Caco-2 (cell line): ENCODE measurements at regions not wholly inside any gene's neighbourhood (a gene's known extent, or its start where the extent isn't known, plus 50 kb on each side); places are given as distances from the start of the nearest gene placed in this dataset.

ENCODE experiments used
- BruUV-seq: library from RNA; stranded (reverse); fragments of 400-500 nt; replicated peaks from 2 replicates; lab custom pipeline; 2021; lab: Mats Ljungman, UMichigan
- CTCF ChIA-PET: fragments of 300-600 bp; sonication (Branson Sonifier 250); formaldehyde crosslinking; loops from one replicate; lab custom pipeline; 2022; ENCODE audit warnings: antibody characterized with exemption; lab: Charles Lee
- POLR2A ChIA-PET: fragments of 300-600 bp; sonication (Branson Sonifier 250); formaldehyde crosslinking; loops from one replicate; lab custom pipeline; 2022; ENCODE audit warnings: antibody characterized with exemption; lab: Charles Lee
- DNase-seq, 2 experiments: peaks; one replicate each; pipeline versions ENCODE4 v3.0.0 to v3.0.0-alpha.2; 2020 to 2022
- H3K27me3 ChIP-seq: replicated peaks from 2 replicates; pipeline ENCODE4 v1.6.0; 2011; ENCODE audit warnings: low read length; ENCODE audit not compliant: control insufficient read depth, insufficient read depth
- H3K36me3 ChIP-seq: 2 replicates; pipeline ENCODE4 v1.5.1; 2011; ENCODE audit warnings: low read length; ENCODE audit not compliant: control insufficient read depth, insufficient read depth
- H3K4me1 ChIP-seq: fragments of 250-450 bp; sonication (Bioruptor Pico); 2 replicates; pipeline ENCODE4 v1.5.1; 2020; ENCODE audit warnings: mild to moderate bottlenecking
- H3K4me3 ChIP-seq: 2 replicates; pipeline ENCODE4 v1.5.1; 2011; ENCODE audit warnings: low read depth, mild to moderate bottlenecking, control low read depth, low read length
- H3K9me3 ChIP-seq: fragments of 250-450 bp; sonication (Bioruptor Pico); 2 replicates; pipeline ENCODE4 v1.5.1; 2020; ENCODE audit warnings: mild to moderate bottlenecking, moderate library complexity
- H3K27ac Mint-ChIP-seq: one replicate; pipeline ENCODE4 v1.8.0; 2022; ENCODE audit warnings: mixed read lengths; ENCODE audit not compliant: unreplicated experiment
- H3K27me3 Mint-ChIP-seq: one replicate; pipeline ENCODE4 v1.8.0; 2022; ENCODE audit warnings: mixed read lengths; ENCODE audit not compliant: insufficient read depth, unreplicated experiment
- H3K36me3 Mint-ChIP-seq: one replicate; pipeline ENCODE4 v1.8.0; 2022; ENCODE audit warnings: mild to moderate bottlenecking, mixed read lengths; ENCODE audit not compliant: insufficient read depth, unreplicated experiment
- H3K4me1 Mint-ChIP-seq: one replicate; pipeline ENCODE4 v1.8.0; 2022; ENCODE audit warnings: low read depth, mixed read lengths; ENCODE audit not compliant: unreplicated experiment
- H3K4me3 Mint-ChIP-seq: one replicate; pipeline ENCODE4 v1.8.0; 2022; ENCODE audit warnings: mild to moderate bottlenecking, moderate library complexity, mixed read lengths; ENCODE audit not compliant: unreplicated experiment
- H3K9me3 Mint-ChIP-seq: one replicate; pipeline ENCODE4 v1.8.0; 2022; ENCODE audit warnings: mixed read lengths; ENCODE audit not compliant: unreplicated experiment
- CTCF ChIP-seq, 2 experiments: fragments of 200-600 bp in 1 of 2; IDR thresholded peaks; 1 replicate in 1 of 2; 2 replicates in 1 of 2; pipeline versions ENCODE4 v1.5.1 to v1.8.0; 2011 to 2022; ENCODE audit warnings: antibody characterized with exemption in 1 of 2, control low read depth in 1 of 2, inconsistent platforms in 1 of 2, low read depth in 1 of 2, low read length in 1 of 2, mild to moderate bottlenecking in 1 of 2, moderate library complexity in 1 of 2; ENCODE audit not compliant: insufficient read depth in 1 of 2, severe bottlenecking in 1 of 2, unreplicated experiment in 1 of 2
- intact Hi-C: fragments of 100-400 bp; cut with micrococcal nuclease; formaldehyde crosslinking; loops from one replicate; pipeline ENCODE4 v1.10.0; 2022; ENCODE audit not compliant: unreplicated experiment

DNA sequence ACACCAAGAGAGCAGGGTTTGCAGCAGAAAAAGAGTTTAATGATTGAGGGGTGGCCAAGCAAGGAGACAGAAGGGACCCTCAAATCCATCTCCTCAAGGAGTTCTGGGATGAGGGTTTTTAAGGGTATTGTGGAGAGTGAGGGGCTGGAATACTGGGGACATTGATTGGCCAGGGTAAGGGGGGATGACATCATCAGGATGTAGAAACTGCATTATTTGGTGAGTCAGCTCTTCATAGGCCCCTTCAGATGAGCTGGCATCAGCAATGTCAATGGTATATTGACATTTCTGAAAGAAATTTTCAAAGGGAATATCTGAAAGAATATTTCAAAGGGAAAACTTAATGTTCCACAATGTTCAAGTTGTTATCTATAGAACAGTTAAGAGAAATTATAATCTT, 168.1 kb upstream of the SNX7 start:
- Mint-ChIP-seq H3K4me1 (no peaks in the 10 kb centered on the region), H3K27ac (no peak overlapping the region), H3K36me3 (no peaks in the 10 kb centered on the region), H3K9me3 (no peaks in the 10 kb centered on the region), H3K27me3 (peaks cover 2% of the 10 kb centered on the region), H3K4me3 (no peak overlapping the region)
- ChIA-PET POLR2A (no interaction called here), CTCF (no interaction called here)
- no peak for TF ChIP-seq CTCF (IDR thresholded peaks at IDR 0.05; ENCODE audit: insufficient read depth in 1 of 2, low read depth in 1 of 2, low read length in 1 of 2, severe bottlenecking in 1 of 2, unreplicated experiment in 1 of 2)
- no peak overlapping the region for H3K4me3 ChIP-seq
- H3K27me3 ChIP-seq = no peaks in the 10 kb centered on the region
- no peaks in the 10 kb centered on the region for H3K36me3 ChIP-seq
- intact Hi-C loops = no loop called here
- no peaks in the 10 kb centered on the region for H3K4me1 ChIP-seq
- H3K9me3 ChIP-seq = no peaks in the 10 kb centered on the region
- no peak for DNase-seq
- no TSS peak for BruUV-seq

DNA sequence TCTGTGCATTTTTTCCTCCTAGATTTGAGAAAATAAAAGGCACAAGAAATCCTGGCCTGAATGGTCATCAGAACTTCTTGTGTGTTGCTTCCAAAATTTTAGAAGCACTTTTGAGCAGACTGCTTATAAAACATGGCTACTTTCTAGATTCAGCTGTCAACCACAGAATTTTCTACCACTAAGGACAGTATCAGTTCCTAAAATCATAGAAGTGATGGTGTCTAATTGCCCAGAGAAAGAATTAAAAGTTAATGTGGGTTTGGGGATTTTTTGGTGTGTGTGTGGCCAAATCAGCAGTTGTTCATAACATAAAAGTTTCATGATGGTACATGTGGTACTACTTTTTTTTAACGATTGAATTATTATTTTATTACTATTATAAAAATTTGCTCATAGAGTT, 171.4 kb upstream of the SNX7 start:
- Histone ChIP-seq H3K27me3 (no peaks in the 10 kb centered on the region), H3K36me3 (no peaks in the 10 kb centered on the region), H3K9me3 (no peaks in the 10 kb centered on the region), H3K4me1 (no peaks in the 10 kb centered on the region), H3K4me3 (no peak overlapping the region)
- ChIA-PET POLR2A (no interaction called here), CTCF (no interaction called here)
- no peak for DNase-seq
- no peak overlapping the region for H3K27ac Mint-ChIP-seq
- no peaks in the 10 kb centered on the region for H3K9me3 Mint-ChIP-seq
- BruUV-seq = no TSS peak
- no peaks in the 10 kb centered on the region for H3K36me3 Mint-ChIP-seq
- intact Hi-C loops = no loop called here
- no peaks in the 10 kb centered on the region for H3K4me1 Mint-ChIP-seq
- TF ChIP-seq CTCF (IDR thresholded peaks at IDR 0.05; ENCODE audit: insufficient read depth in 1 of 2, low read depth in 1 of 2, low read length in 1 of 2, severe bottlenecking in 1 of 2, unreplicated experiment in 1 of 2) = no peak
- no peak overlapping the region for H3K4me3 Mint-ChIP-seq
- peaks cover 2% of the 10 kb centered on the region for H3K27me3 Mint-ChIP-seq

DNA sequence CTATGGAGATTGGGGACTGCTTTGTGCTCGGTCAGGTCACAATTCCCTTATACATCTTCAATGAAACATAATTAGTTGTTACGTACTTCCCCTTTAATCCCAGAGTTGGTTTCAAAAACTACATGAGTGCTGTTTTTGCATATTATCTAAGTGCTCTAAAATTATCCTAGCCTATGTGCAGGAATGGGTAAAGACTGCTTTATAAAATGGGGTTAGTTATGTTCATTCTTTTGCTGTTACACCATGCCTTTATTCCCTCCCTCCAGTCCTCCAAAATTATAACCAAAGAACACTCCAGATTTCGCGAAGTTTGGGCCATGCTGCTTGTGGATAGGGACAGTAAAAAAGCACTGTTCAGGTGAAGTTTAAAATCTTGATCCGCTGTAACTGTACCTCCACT, 173.9 kb upstream of the SNX7 start:
- no peak for TF ChIP-seq CTCF (IDR thresholded peaks at IDR 0.05; ENCODE audit: insufficient read depth in 1 of 2, low read depth in 1 of 2, low read length in 1 of 2, severe bottlenecking in 1 of 2, unreplicated experiment in 1 of 2)
- H3K27me3 Mint-ChIP-seq = peaks cover 2% of the 10 kb centered on the region
- H3K4me1 Mint-ChIP-seq = no peaks in the 10 kb centered on the region
- ChIA-PET CTCF (no interaction called here), POLR2A (no interaction called here)
- H3K4me3 Mint-ChIP-seq = no peak overlapping the region
- no peak for DNase-seq
- H3K9me3 Mint-ChIP-seq = no peaks in the 10 kb centered on the region
- no peaks in the 10 kb centered on the region for H3K9me3 ChIP-seq
- no peak overlapping the region for H3K27ac Mint-ChIP-seq
- no peaks in the 10 kb centered on the region for H3K4me1 ChIP-seq
- no peaks in the 10 kb centered on the region for H3K36me3 ChIP-seq
- intact Hi-C loops = no loop called here
- no TSS peak for BruUV-seq
- H3K27me3 ChIP-seq = no peaks in the 10 kb centered on the region
- H3K4me3 ChIP-seq = no peak overlapping the region
- no peaks in the 10 kb centered on the region for H3K36me3 Mint-ChIP-seq
